ENCODE measurements at regions not wholly inside any gene's neighbourhood (a gene's known extent, or its start where the extent isn't known, plus 50 kb on each side); places are given as distances from the start of the nearest gene placed in this dataset.
A peak's percentile ranks its signal among the peaks of the same experiment; 100 is the strongest.

DNA sequence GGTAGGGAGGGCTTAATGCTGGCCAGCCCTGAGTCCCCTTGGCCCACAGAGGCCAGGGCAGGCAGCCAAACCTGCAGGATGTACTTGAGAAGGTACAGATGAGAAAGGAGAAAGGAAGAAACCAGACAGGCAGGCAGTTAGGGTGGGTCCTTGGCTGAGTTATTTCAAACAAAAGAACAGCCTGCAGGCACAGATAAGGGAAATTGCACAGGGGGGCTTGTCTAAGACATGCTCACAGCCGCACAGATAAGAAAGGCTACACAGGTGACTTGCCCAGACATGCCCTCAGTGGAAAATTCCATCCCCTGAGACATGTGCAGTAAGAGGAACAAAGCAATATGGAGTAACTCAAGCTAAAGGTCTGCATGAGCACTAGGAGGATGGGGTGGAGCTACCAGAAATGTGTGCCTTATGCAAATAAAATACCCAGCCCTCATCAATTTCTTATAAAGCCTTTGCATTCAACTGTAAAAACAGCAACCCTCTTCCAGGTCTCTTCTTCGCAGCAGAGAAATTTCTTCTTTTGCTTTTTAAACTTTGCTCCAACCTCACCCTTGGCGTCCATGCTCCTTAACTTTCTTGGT is 158.2 kb upstream of the RGS6 start:
- Histone ChIP-seq H3K4me1 (ENCODE audit: control insufficient read depth, insufficient read depth, low read length) (no peaks in the 10 kb centered on the region), H3K14ac (replicated peaks; ENCODE audit: low read depth, low read length) (0 out of 2 replicates have a peak overlapping the region, but pooled peaks have one; percentile 48), H2BK5ac (ENCODE audit: low read depth, low read length, poor library complexity, severe bottlenecking) (peak overlapping the region; percentile 54), H4K20me1 (ENCODE audit: insufficient read depth, low read length) (no peaks in the 10 kb centered on the region), H3K79me1 (ENCODE audit: low read depth in 1 of 2, low read length in 2 of 2) (no peaks in the 10 kb centered on the region), H3K23ac (ENCODE audit: low read depth, low read length) (no peak overlapping the region), H3K56ac (ENCODE audit: extremely low read depth, insufficient read depth, low read length) (no peak overlapping the region), H2BK20ac (ENCODE audit: low read depth, low read length) (peak overlapping the region; percentile 65; the same call in 1 of the 2 replicates), H3K9ac (ENCODE audit: low read depth, low read length) (no peak overlapping the region), H4K5ac (ENCODE audit: low read depth, low read length) (0 out of 2 replicates have a peak overlapping the region, but pooled peaks have one; percentile 67), H3K9me3 (ENCODE audit: control insufficient read depth, insufficient read depth, low read length) (peaks cover 10% of the 10 kb centered on the region), H2BK15ac (ENCODE audit: low read depth, low read length) (no peak overlapping the region), H3K27ac (ENCODE audit: insufficient read depth, low read length) (no peak overlapping the region), H3K4me2 (ENCODE audit: low read depth, low read length) (no peak overlapping the region), H4K8ac (ENCODE audit: low read depth in 2 of 2, low read length in 2 of 2) (peak overlapping the region in 1 of 2 experiments; percentile 37; a peak in 2 of 4 replicates), H4K91ac (ENCODE audit: insufficient read depth, low read depth, low read length) (0 out of 2 replicates have a peak overlapping the region, but pooled peaks have one; percentile 45), H3K4ac (ENCODE audit: low read depth, low read length) (peak overlapping the region; percentile 69; the same call in 1 of the 2 replicates), H2AK5ac (ENCODE audit: low read depth, low read length) (peak overlapping the region; percentile 4; the same call in 1 of the 2 replicates), H3K9me1 (ENCODE audit: insufficient read depth, low read length) (no peaks in the 10 kb centered on the region), H3K27me3 (ENCODE audit: control insufficient read depth, insufficient read depth, low read length) (no peaks in the 10 kb centered on the region), H2AK9ac (replicated peaks; ENCODE audit: low read depth, low read length, poor library complexity) (no peak overlapping the region), H2BK120ac (ENCODE audit: low read depth, low read length) (peak overlapping the region; percentile 82), H3K18ac (ENCODE audit: low read depth, low read length) (peak overlapping the region; percentile 79), H3K36me3 (ENCODE audit: control insufficient read depth, insufficient read depth, low read length) (no peaks in the 10 kb centered on the region), H2AFZ (replicated peaks; ENCODE audit: low read length, poor library complexity) (no peak overlapping the region), H3K4me3 (ENCODE audit: insufficient read depth, low read depth, low read length) (no peak overlapping the region)
- in situ Hi-C loops (cut with MboI; ENCODE audit: low sequenced_read_pairs), result no loop called here
- no peak for DNase-seq
- TF ChIP-seq, protein P1, sequence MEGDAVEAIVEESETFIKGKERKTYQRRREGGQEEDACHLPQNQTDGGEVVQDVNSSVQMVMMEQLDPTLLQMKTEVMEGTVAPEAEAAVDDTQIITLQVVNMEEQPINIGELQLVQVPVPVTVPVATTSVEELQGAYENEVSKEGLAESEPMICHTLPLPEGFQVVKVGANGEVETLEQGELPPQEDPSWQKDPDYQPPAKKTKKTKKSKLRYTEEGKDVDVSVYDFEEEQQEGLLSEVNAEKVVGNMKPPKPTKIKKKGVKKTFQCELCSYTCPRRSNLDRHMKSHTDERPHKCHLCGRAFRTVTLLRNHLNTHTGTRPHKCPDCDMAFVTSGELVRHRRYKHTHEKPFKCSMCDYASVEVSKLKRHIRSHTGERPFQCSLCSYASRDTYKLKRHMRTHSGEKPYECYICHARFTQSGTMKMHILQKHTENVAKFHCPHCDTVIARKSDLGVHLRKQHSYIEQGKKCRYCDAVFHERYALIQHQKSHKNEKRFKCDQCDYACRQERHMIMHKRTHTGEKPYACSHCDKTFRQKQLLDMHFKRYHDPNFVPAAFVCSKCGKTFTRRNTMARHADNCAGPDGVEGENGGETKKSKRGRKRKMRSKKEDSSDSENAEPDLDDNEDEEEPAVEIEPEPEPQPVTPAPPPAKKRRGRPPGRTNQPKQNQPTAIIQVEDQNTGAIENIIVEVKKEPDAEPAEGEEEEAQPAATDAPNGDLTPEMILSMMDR (conservative IDR thresholded peaks at IDR 0.05; ENCODE audit: low read depth, low read length), result no peak
- no peak for TF ChIP-seq MXI1 (IDR thresholded peaks at IDR 0.05; ENCODE audit: borderline replicate concordance, low read depth, low read length)
- TF ChIP-seq SMC3 (IDR thresholded peaks at IDR 0.05; ENCODE audit: low read depth, low read length), result no peak
- TF ChIP-seq CHD1 (IDR thresholded peaks at IDR 0.05; ENCODE audit: low read depth, low read length), result no peak
- TF ChIP-seq RCOR1 (IDR thresholded peaks at IDR 0.05; ENCODE audit: insufficient replicate concordance, low read length), result no peak
- no peak for TF ChIP-seq MAZ (IDR thresholded peaks at IDR 0.05; ENCODE audit: borderline replicate concordance, low read depth, low read length)
- no peak for TF ChIP-seq CEBPB (IDR thresholded peaks at IDR 0.05; ENCODE audit: low read depth, low read length)
- TF ChIP-seq, protein P2, sequence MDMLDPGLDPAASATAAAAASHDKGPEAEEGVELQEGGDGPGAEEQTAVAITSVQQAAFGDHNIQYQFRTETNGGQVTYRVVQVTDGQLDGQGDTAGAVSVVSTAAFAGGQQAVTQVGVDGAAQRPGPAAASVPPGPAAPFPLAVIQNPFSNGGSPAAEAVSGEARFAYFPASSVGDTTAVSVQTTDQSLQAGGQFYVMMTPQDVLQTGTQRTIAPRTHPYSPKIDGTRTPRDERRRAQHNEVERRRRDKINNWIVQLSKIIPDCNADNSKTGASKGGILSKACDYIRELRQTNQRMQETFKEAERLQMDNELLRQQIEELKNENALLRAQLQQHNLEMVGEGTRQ (IDR thresholded peaks at IDR 0.05; ENCODE audit: low read depth, low read length), result no peak
- intact Hi-C loops (cut with micrococcal nuclease), result no loop called here
- dilution Hi-C loops (cut with HindIII; ENCODE audit: low sequenced_read_pairs, unreplicated experiment), result no loop called here
- ChIA-PET POLR2A (ENCODE audit: unreplicated experiment) (no interaction called here), CTCF (no interaction called here)
- no TSS peak for BruUV-seq (replicated peaks)
- ATAC-seq (ENCODE audit: low read depth), result no peak
- WGBS, 2 experiments (ENCODE audit: extremely low coverage in 2 of 2, insufficient read length in 1 of 2), result no CpG with 5 or more reads among the region's 3 CpGs
